Activated naive CD4-positive, alpha-beta T cell treated with anti-CD3 and anti-CD28 coated beads, Interleukin-2, amount 50 U/mL, for 24 hours (primary cell): ENCODE measurements at regions not wholly inside any gene's neighbourhood (a gene's known extent, or its start where the extent isn't known, plus 50 kb on each side); places are given as distances from the start of the nearest gene placed in this dataset.

Experiments used
- H3K27ac Mint-ChIP-seq: one replicate; pipeline ENCODE4 v1.8.0; 2021; ENCODE audit warnings: mild to moderate bottlenecking, mixed read lengths
- H3K27me3 Mint-ChIP-seq: one replicate; pipeline ENCODE4 v1.8.0; 2021; ENCODE audit warnings: mixed read lengths
- H3K36me3 Mint-ChIP-seq: one replicate; pipeline ENCODE4 v1.8.0; 2021; ENCODE audit warnings: mixed read lengths
- H3K4me1 Mint-ChIP-seq: one replicate; pipeline ENCODE4 v1.8.0; 2021; ENCODE audit warnings: mixed read lengths
- H3K4me3 Mint-ChIP-seq: one replicate; pipeline ENCODE4 v1.8.0; 2021; ENCODE audit warnings: mild to moderate bottlenecking, mixed read lengths
- H3K9me3 Mint-ChIP-seq: one replicate; pipeline ENCODE4 v1.8.0; 2021; ENCODE audit warnings: mixed read lengths

DNA sequence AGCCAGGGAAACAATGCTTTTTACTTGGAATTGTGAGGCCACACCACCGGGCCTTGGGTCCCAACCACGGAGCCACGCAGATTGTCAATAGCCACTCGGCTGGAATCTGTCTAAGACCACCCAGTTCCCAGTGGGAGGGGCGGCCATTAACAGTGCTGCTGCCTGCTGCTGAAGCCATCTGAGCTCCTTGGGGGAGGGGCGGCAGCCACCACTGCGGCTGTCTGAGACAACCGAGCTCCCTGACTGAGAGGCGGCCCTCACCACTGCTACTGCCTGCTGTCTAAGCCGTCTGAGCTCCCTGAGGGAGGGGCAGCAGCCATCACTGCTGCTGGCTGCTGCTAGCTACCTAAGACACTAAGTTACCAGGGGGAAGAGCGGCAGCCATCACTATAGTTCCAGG, 64.3 kb downstream of the DMRTA2 start:
- H3K4me3 Mint-ChIP-seq = no peak overlapping the region

DNA sequence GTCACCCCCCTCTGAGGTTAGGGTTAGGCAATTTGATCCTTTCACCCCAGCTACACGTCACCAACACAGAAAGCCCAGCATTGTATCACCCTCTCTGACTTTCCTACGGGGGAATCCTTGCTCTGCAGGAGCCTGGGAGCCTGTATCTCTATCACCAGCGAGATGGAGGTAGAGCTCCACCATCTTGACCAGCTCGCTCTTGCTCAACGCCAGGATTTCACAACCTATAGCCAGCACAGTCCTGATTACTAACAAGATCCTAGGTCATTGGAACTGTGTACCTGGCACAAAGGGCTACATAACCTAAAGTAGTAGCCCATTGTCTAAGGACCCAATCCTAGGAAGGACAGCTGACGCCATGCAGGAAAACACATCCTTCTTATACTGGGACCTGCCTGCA, 66.1 kb downstream of the DMRTA2 start:
- H3K36me3 Mint-ChIP-seq = no peaks in the 10 kb centered on the region
- H3K27ac Mint-ChIP-seq = no peak overlapping the region
- H3K4me3 Mint-ChIP-seq = no peak overlapping the region
- H3K4me1 Mint-ChIP-seq = no peaks in the 10 kb centered on the region
- no peaks in the 10 kb centered on the region for H3K9me3 Mint-ChIP-seq
- H3K27me3 Mint-ChIP-seq = peaks cover 29% of the 10 kb centered on the region

More for the DNA sequence above, 64.3 kb downstream of the DMRTA2 start:
- Mint-ChIP-seq H3K9me3 (no peaks in the 10 kb centered on the region), H3K27me3 (peaks cover 36% of the 10 kb centered on the region), H3K27ac (no peak overlapping the region), H3K4me1 (no peaks in the 10 kb centered on the region), H3K36me3 (no peaks in the 10 kb centered on the region)

- Mint-ChIP-seq H3K4me1 (no peaks in the 10 kb centered on the region), H3K27me3 (peaks cover 22% of the 10 kb centered on the region), H3K27ac (no peak overlapping the region), H3K4me3 (no peak overlapping the region), H3K36me3 (no peaks in the 10 kb centered on the region), H3K9me3 (no peaks in the 10 kb centered on the region)
Measured at GRCh38 chr1:50354813-50355212, 68.4 kb downstream of the DMRTA2 start.

- Mint-ChIP-seq H3K4me3 (no peak overlapping the region), H3K9me3 (no peaks in the 10 kb centered on the region), H3K27ac (no peak overlapping the region), H3K36me3 (no peaks in the 10 kb centered on the region), H3K4me1 (no peaks in the 10 kb centered on the region), H3K27me3 (peaks cover 14% of the 10 kb centered on the region)
Measured at GRCh38 chr1:50352428-50352827, 70.8 kb downstream of the DMRTA2 start.

DNA sequence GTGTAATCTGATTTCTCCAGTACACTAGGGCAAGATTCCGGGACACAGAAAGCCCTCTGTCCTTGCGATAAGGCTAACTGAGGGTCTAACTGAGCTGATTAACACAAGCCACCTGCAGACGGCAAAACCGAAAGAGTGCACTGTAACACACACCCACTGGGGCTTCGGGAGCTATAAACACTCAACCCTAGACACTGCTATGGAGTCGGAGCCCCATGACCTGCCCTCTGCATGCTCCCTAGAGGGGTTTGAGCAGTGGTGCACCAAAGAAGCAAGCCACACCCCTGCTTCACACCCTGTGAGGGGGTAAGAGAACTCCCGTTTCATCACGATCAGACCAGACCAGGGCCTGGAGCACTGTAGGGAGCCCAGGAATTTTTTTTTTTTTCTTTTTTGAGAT, 72.4 kb downstream of the DMRTA2 start:
- Mint-ChIP-seq H3K27ac (no peak overlapping the region), H3K4me3 (no peak overlapping the region), H3K36me3 (no peaks in the 10 kb centered on the region), H3K9me3 (no peaks in the 10 kb centered on the region), H3K4me1 (no peaks in the 10 kb centered on the region), H3K27me3 (peaks cover 12% of the 10 kb centered on the region)

DNA sequence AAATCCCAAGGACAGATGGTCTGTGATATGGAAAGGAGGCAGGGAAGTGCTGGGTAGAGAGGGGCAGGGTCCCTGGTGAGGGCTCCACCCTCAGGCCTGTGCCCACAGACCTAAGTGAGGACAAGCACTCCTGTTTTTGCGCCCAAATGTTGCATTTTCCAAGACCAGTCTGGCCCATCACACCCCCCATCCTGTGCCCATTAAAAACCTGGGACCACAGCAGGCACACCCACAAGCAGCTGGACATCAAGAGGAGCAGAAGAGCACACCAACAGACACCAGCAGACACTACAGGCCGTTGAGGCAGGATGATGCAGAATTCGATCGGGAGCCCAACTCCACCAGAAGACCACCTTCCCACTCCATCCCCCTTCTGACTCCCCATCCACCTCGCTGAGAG, 72.8 kb downstream of the DMRTA2 start:
- H3K27ac Mint-ChIP-seq = no peak overlapping the region
- no peak overlapping the region for H3K4me3 Mint-ChIP-seq
- H3K4me1 Mint-ChIP-seq = no peaks in the 10 kb centered on the region
- H3K27me3 Mint-ChIP-seq = peaks cover 10% of the 10 kb centered on the region
- H3K9me3 Mint-ChIP-seq = no peaks in the 10 kb centered on the region
- H3K36me3 Mint-ChIP-seq = no peaks in the 10 kb centered on the region

- H3K36me3 Mint-ChIP-seq = no peaks in the 10 kb centered on the region
- peaks cover 16% of the 10 kb centered on the region for H3K27me3 Mint-ChIP-seq
- H3K9me3 Mint-ChIP-seq = no peaks in the 10 kb centered on the region
- no peak overlapping the region for H3K4me3 Mint-ChIP-seq
- H3K27ac Mint-ChIP-seq = no peak overlapping the region
- H3K4me1 Mint-ChIP-seq = no peaks in the 10 kb centered on the region
Measured at GRCh38 chr1:50349242-50349565, 74.0 kb downstream of the DMRTA2 start.

- peaks cover 16% of the 10 kb centered on the region for H3K27me3 Mint-ChIP-seq
- H3K36me3 Mint-ChIP-seq = no peaks in the 10 kb centered on the region
- no peaks in the 10 kb centered on the region for H3K9me3 Mint-ChIP-seq
Measured at GRCh38 chr1:50348449-50349241, 74.6 kb downstream of the DMRTA2 start.

DNA sequence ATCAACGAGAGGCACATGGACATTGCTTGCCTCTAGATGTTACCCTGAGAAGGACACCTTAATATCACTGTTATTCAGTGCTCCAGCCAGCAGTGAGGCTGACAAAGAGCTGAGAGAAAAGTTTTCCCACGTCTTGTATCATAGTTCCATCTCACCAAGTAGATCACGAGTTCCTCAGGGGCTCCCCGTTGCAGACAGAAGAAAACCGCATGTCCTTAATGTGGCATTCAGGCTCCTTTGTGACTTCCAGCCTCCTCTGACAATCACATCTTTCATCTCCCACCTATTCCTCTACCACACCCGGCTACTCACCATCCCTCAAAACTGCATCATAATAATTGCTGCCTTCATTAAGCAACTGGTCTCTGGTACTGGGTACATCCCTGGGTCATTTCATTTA, 75.3 kb downstream of the DMRTA2 start:
- no peak overlapping the region for H3K4me3 Mint-ChIP-seq
- peaks cover 16% of the 10 kb centered on the region for H3K27me3 Mint-ChIP-seq
- H3K9me3 Mint-ChIP-seq = no peaks in the 10 kb centered on the region
- no peaks in the 10 kb centered on the region for H3K4me1 Mint-ChIP-seq
- no peak overlapping the region for H3K27ac Mint-ChIP-seq
- H3K36me3 Mint-ChIP-seq = no peaks in the 10 kb centered on the region

More at GRCh38 chr1:50348449-50349241, 74.6 kb downstream of the DMRTA2 start:
- H3K27ac Mint-ChIP-seq = no peak overlapping the region
- no peaks in the 10 kb centered on the region for H3K4me1 Mint-ChIP-seq
- no peak overlapping the region for H3K4me3 Mint-ChIP-seq

GRCh38 chr1:50346621-50347020, 76.6 kb downstream of the DMRTA2 start:
- Mint-ChIP-seq H3K4me3 (no peak overlapping the region), H3K27me3 (peaks cover 21% of the 10 kb centered on the region), H3K9me3 (no peaks in the 10 kb centered on the region), H3K4me1 (no peaks in the 10 kb centered on the region), H3K27ac (no peak overlapping the region), H3K36me3 (no peaks in the 10 kb centered on the region)

GRCh38 chr1:50343323-50343722, 79.9 kb downstream of the DMRTA2 start:
- Mint-ChIP-seq H3K36me3 (no peaks in the 10 kb centered on the region), H3K4me1 (no peaks in the 10 kb centered on the region), H3K9me3 (no peaks in the 10 kb centered on the region), H3K27ac (no peak overlapping the region), H3K27me3 (peaks cover 20% of the 10 kb centered on the region), H3K4me3 (no peak overlapping the region)

- Mint-ChIP-seq H3K27ac (no peak overlapping the region), H3K4me3 (no peak overlapping the region), H3K27me3 (peaks cover 23% of the 10 kb centered on the region), H3K9me3 (no peaks in the 10 kb centered on the region), H3K4me1 (no peaks in the 10 kb centered on the region), H3K36me3 (no peaks in the 10 kb centered on the region)
Measured at GRCh38 chr1:50342525-50342924, 80.7 kb downstream of the DMRTA2 start.

- no peaks in the 10 kb centered on the region for H3K9me3 Mint-ChIP-seq
- H3K4me1 Mint-ChIP-seq = peaks cover 12% of the 10 kb centered on the region
- no peak overlapping the region for H3K4me3 Mint-ChIP-seq
- H3K27me3 Mint-ChIP-seq = peaks cover 38% of the 10 kb centered on the region
- H3K36me3 Mint-ChIP-seq = no peaks in the 10 kb centered on the region
- H3K27ac Mint-ChIP-seq = no peak overlapping the region
Measured at GRCh38 chr1:50335036-50335435, 88.2 kb downstream of the DMRTA2 start.

GRCh38 chr1:50333595-50333974, 89.7 kb downstream of the DMRTA2 start:
- no peak overlapping the region for H3K27ac Mint-ChIP-seq
- H3K36me3 Mint-ChIP-seq = no peaks in the 10 kb centered on the region
- H3K4me1 Mint-ChIP-seq = peaks cover 12% of the 10 kb centered on the region
- no peaks in the 10 kb centered on the region for H3K9me3 Mint-ChIP-seq
- peak overlapping the region; percentile 45 for H3K4me3 Mint-ChIP-seq
- H3K27me3 Mint-ChIP-seq = peaks cover 44% of the 10 kb centered on the region

DNA sequence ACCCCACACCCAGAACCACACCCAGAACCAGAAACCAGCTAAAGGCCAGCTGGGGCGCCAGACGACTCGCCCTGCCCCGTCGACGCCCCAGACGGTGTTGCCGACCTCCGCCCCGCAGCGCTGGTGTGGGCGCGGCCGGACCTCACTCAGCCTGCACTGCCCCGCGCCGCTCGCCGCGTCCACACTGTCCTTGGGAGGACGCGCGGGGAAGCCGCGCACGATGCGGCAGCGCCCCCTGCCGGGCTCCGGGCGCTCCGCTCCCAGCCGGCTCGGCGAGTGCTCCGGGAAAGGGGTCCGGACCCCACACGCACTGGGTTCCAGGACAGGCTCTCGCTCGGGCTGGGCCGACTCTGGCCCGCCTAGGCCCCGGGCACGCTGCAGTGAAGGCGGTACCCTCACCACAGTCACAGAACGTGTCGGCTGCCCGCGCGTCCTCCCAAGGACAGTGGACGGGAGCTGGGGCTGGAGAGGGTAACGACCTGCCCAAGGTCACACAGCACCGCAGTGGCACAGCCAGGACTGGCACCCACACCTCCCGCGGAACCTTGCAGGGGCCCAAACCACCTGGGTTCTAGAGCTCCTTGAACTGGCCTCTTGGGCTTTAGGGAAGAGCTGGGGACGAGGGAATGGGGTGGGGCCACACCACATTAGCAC, 90.2 kb downstream of the DMRTA2 start:
- H3K36me3 Mint-ChIP-seq = no peaks in the 10 kb centered on the region
- peaks cover 41% of the 10 kb centered on the region for H3K27me3 Mint-ChIP-seq
- H3K4me1 Mint-ChIP-seq = peaks cover 12% of the 10 kb centered on the region
- peak overlapping the region; percentile 55 for H3K4me3 Mint-ChIP-seq
- H3K27ac Mint-ChIP-seq = no peak overlapping the region
- H3K9me3 Mint-ChIP-seq = no peaks in the 10 kb centered on the region

DNA sequence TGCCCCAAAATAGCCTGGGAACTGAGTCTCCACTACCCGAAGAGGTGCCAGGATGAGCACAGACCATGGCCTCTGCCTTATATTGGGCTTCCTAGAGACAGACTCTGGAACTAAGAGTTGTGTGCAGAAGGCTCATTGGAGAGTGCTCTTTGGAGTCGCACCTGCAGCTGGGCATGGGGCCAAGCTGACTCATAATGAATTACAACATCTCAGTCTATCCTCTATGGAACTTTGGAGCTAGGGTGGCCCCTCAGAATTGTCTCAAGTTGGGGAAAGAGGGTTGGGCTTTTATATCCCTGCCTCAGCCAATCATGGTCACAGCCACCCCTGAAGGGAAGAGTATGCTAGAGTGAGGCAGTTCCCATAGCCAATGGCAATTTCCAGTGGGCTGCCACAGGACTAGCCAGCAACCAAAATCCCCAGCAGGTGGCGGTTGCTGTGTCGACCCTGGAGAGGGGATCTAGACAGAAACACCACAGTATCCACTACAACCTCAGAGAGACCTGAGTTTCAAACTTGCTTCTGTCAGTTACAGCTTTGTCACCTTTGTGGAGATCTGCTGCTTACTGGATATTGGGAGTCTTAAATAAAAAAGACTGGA, 93.8 kb downstream of the DMRTA2 start:
- H3K4me3 Mint-ChIP-seq = no peak overlapping the region
- H3K27ac Mint-ChIP-seq = no peak overlapping the region
- peaks cover 30% of the 10 kb centered on the region for H3K27me3 Mint-ChIP-seq
- no peaks in the 10 kb centered on the region for H3K36me3 Mint-ChIP-seq
- peaks cover 12% of the 10 kb centered on the region for H3K4me1 Mint-ChIP-seq
- H3K9me3 Mint-ChIP-seq = no peaks in the 10 kb centered on the region
